K562 (cell line): ENCODE measurements at regions not wholly inside any gene's neighbourhood (a gene's known extent, or its start where the extent isn't known, plus 50 kb on each side); places are given as distances from the start of the nearest gene placed in this dataset.

Experiments used
- ATAC-seq: fragments of 200-7000 bp; cut with Tn5 transposase; 3 replicates; pipeline ENCODE4 v1.9.1; 2020; ENCODE audit warnings: moderate library complexity
- BruUV-seq: library from RNA; stranded (reverse); fragments of 400-500 nt; replicated peaks from 2 replicates; lab custom pipeline; 2021; lab: Mats Ljungman, UMichigan
- CTCF ChIA-PET: fragments of 300-600 bp; formaldehyde crosslinking; extraction: SDS; loops from one replicate; lab custom pipeline; 2021; ENCODE audit warnings: low intra/inter-chr PET ratio; lab: Yijun Ruan, JAX
- POLR2A ChIA-PET: fragments of 300-600, 350-650 bp; sonication (Branson Sonifier 250); formaldehyde crosslinking; extraction: SDS; loops from one replicate; lab custom pipeline; 2021; ENCODE audit warnings: antibody characterized with exemption, inconsistent platforms; lab: Yijun Ruan, JAX
- DNase-seq, 4 experiments: peaks; one replicate each; pipeline versions ENCODE4 v3.0.0 to v3.0.0-alpha.2; 2011 to 2018; ENCODE audit warnings: low spot score in 3 of 4, mixed read lengths in 3 of 4; ENCODE audit errors: extremely low read depth in 1 of 4
- FAIRE-seq: peaks from 2 replicates; lab custom pipeline; 2011; peaks lifted over from hg19 to GRCh38; lab: Jason Lieb, UNC
- H2AFZ ChIP-seq: 2 replicates; pipeline ENCODE4 v1.6.0; 2011; ENCODE audit warnings: low read depth, low read length, control low read depth, inconsistent platforms
- H3K27ac ChIP-seq: fragments of 200-600 bp; 3 replicates; pipeline ENCODE4 v1.8.0; 2011; ENCODE audit warnings: low read depth, mild to moderate bottlenecking, control low read depth, inconsistent platforms, low read length, moderate library complexity, mixed read lengths; ENCODE audit errors: extremely low read depth
- H3K27me3 ChIP-seq, 2 experiments: fragments of 300-600 bp in 1 of 2; 2 replicates in 1 of 2; 3 replicates in 1 of 2; pipeline versions ENCODE4 v1.6.0 to v1.8.0; 2011; ENCODE audit warnings: inconsistent platforms in 2 of 2, low read length in 2 of 2, mild to moderate bottlenecking in 1 of 2, mixed read lengths in 1 of 2, moderate library complexity in 1 of 2; ENCODE audit not compliant: control insufficient read depth in 2 of 2, insufficient read depth in 2 of 2
- H3K36me3 ChIP-seq: fragments of 300-600 bp; 3 replicates; pipeline ENCODE4 v1.8.0; 2011; ENCODE audit warnings: mild to moderate bottlenecking, low read length, inconsistent platforms; ENCODE audit not compliant: control insufficient read depth, insufficient read depth
- H3K4me1 ChIP-seq, 2 experiments: fragments of 200-600 bp in 1 of 2; replicated peaks in 1 of 2; 2 replicates in 1 of 2; 3 replicates in 1 of 2; pipeline versions ENCODE4 v1.5.1 to v1.8.0; 2011; ENCODE audit warnings: inconsistent platforms in 2 of 2, low read length in 2 of 2, mild to moderate bottlenecking in 1 of 2, mixed read lengths in 1 of 2, moderate library complexity in 1 of 2; ENCODE audit not compliant: control insufficient read depth in 2 of 2, insufficient read depth in 2 of 2
- H3K4me2 ChIP-seq: 2 replicates; pipeline ENCODE4 v1.6.1; 2011; ENCODE audit warnings: low read length, control low read depth, inconsistent platforms, mixed read lengths; ENCODE audit not compliant: insufficient read depth
- H3K4me3 ChIP-seq: fragments of 200-600 bp; sonication (generic), shearing (Covaris generic); 2 replicates; pipeline ENCODE4 v1.5.1; 2016; ENCODE audit warnings: control low read depth, inconsistent platforms
- H3K79me2 ChIP-seq: fragments of 200-600 bp; 3 replicates; pipeline ENCODE4 v1.8.0; 2011; ENCODE audit warnings: low read length, inconsistent platforms; ENCODE audit not compliant: control insufficient read depth, insufficient read depth
- H3K9ac ChIP-seq, 2 experiments: 2 replicates each; pipeline versions ENCODE4 v1.6.0 to v1.6.1; 2011; ENCODE audit warnings: low read depth in 2 of 2, low read length in 2 of 2, control low read depth in 1 of 2, inconsistent platforms in 1 of 2, mild to moderate bottlenecking in 1 of 2, mixed read lengths in 1 of 2; ENCODE audit not compliant: insufficient read depth in 1 of 2
- H3K9me1 ChIP-seq: one replicate; pipeline ENCODE4 v1.6.0; 2011; ENCODE audit warnings: inconsistent platforms, mild to moderate bottlenecking, low read length, moderate library complexity; ENCODE audit not compliant: control insufficient read depth, insufficient read depth
- H3K9me3 ChIP-seq: replicated peaks from 2 replicates; pipeline ENCODE4 v1.5.1; 2011; ENCODE audit warnings: low read depth, low read length, inconsistent platforms; ENCODE audit not compliant: control insufficient read depth, insufficient read depth
- H4K20me1 ChIP-seq: replicated peaks from 2 replicates; pipeline ENCODE4 v1.6.1; 2011; ENCODE audit warnings: low read length, inconsistent platforms, mixed read lengths; ENCODE audit not compliant: control insufficient read depth, insufficient read depth
- BRD9 ChIP-seq: fragments of 450-650 bp; IDR thresholded peaks from 2 replicates; pipeline ENCODE4 v1.6.1; 2018; ENCODE audit warnings: low read depth; ENCODE audit not compliant: partially characterized antibody
- COPS2 ChIP-seq: fragments of 450-650 bp; conservative IDR thresholded peaks from 2 replicates; pipeline ENCODE4 v1.6.1; 2016; ENCODE audit warnings: mild to moderate bottlenecking, moderate library complexity
- CSDE1 ChIP-seq, 2 experiments: fragments of 450-650 bp; IDR thresholded peaks; 2 replicates each; pipeline ENCODE4 v1.6.1; 2016; ENCODE audit warnings: mild to moderate bottlenecking in 1 of 2
- NFE2 ChIP-seq: IDR thresholded peaks from 2 replicates; pipeline ENCODE4 v1.6.1; 2014; ENCODE audit warnings: antibody characterized with exemption, low read depth
- ZNF407 ChIP-seq: fragments of 450-650 bp; IDR thresholded peaks from 2 replicates; pipeline ENCODE4 v1.6.1; 2016; ENCODE audit warnings: low read depth
- WGBS: fragments of 100-300 bp; shearing (Covaris generic); methylation state at CpG from one replicate; pipeline ENCODE4 v1.1.6; 2016; ENCODE audit warnings: low coverage, mixed read lengths; ENCODE audit not compliant: insufficient coverage; ENCODE audit errors: missing lambda C conversion rate; 5-methylcytosine and 5-hydroxymethylcytosine counted together
- in situ Hi-C: fragments of 300-500 bp; cut with MboI; formaldehyde crosslinking; loops from 4 replicates; pipeline ENCODE4 v1.15.0; 2018; ENCODE audit warnings: inconsistent platforms, mixed read lengths
- intact Hi-C: fragments of 100-400 bp; cut with micrococcal nuclease; formaldehyde crosslinking; loops from 2 replicates; pipeline ENCODE4 v1.14.2; 2022

DNA sequence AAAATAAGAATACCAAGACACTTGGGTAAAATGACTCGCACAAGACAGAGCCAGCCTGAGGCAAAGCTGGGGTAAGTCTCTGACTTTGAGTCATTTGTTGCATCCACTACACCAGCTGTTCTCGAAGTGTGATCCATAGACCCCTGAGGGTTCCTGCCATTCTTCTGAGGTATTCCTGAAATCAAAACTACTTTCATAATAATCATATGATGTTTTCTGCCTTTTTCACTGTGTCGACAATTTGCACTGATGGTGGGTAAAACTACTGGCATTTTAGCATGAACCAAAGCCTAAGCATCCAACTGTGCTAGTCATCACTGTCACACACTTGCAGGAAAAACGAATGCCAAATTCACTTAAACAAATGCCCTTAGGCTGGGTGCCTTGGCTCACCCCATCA is 135.5 kb upstream of the FUT8 start:
- 31% methylated on average over 4 of the region's 4 CpGs for WGBS
- Histone ChIP-seq H2AFZ (no peak overlapping the region), H3K4me1 (peaks cover 0 to 7% of the 10 kb centered on the region in 2 experiments; a peak in 3 of 5 replicates), H3K4me2 (no peak overlapping the region), H3K27ac (no peak overlapping the region), H3K27me3 (no peaks in the 10 kb centered on the region), H3K9me1 (no peaks in the 10 kb centered on the region), H3K79me2 (no peaks in the 10 kb centered on the region), H3K9ac (no peak overlapping the region), H4K20me1 (no peaks in the 10 kb centered on the region), H3K4me3 (no peak overlapping the region), H3K36me3 (no peaks in the 10 kb centered on the region), H3K9me3 (no peaks in the 10 kb centered on the region)
- ATAC-seq = no peak
- CTCF ChIA-PET = no interaction called here
- DNase-seq = no peak
- intact Hi-C loops = no loop called here
- POLR2A ChIA-PET = no interaction called here
- in situ Hi-C loops = no loop called here
- no TSS peak for BruUV-seq
- no peak for FAIRE-seq
- no peak for TF ChIP-seq ZNF407
- no peak for TF ChIP-seq BRD9
- TF ChIP-seq NFE2 = no peak
- TF ChIP-seq COPS2 = no peak
- TF ChIP-seq CSDE1 (IDR thresholded peaks at IDR 0.05) = no peak
